Liver (tissue), 3 donors: ENCODE measurements at regions not wholly inside any gene's neighbourhood (a gene's known extent, or its start where the extent isn't known, plus 50 kb on each side); places are given as distances from the start of the nearest gene placed in this dataset.

Experiments
- EGR1 ChIP-seq, 2 donors: IDR thresholded peaks; 2 replicates each; pipeline ENCODE4 v1.6.1; 2016 to 2018; ENCODE audit warnings: antibody characterized with exemption in 2 of 2, low read depth in 2 of 2
- GABPA ChIP-seq, 2 donors: IDR thresholded peaks in 1 of 2; conservative IDR thresholded peaks in 1 of 2; 2 replicates each; pipeline ENCODE4 v1.6.1; 2016; ENCODE audit warnings: antibody characterized with exemption in 2 of 2, mild to moderate bottlenecking in 1 of 2, moderate library complexity in 1 of 2
- HNF4G ChIP-seq: IDR thresholded peaks from 2 replicates; pipeline ENCODE4 v1.6.1; 2016; ENCODE audit warnings: antibody characterized with exemption
- RXRA ChIP-seq, 2 donors: IDR thresholded peaks; 2 replicates each; pipeline ENCODE4 v1.6.1; 2017 to 2018; ENCODE audit warnings: antibody characterized with exemption in 2 of 2, mild to moderate bottlenecking in 1 of 2
- TAF1 ChIP-seq: conservative IDR thresholded peaks from 2 replicates; pipeline ENCODE4 v1.6.1; 2016; ENCODE audit warnings: antibody characterized with exemption, mild to moderate bottlenecking
- YY1 ChIP-seq: IDR thresholded peaks from 2 replicates; pipeline ENCODE4 v1.6.1; 2016; ENCODE audit warnings: antibody characterized with exemption, mild to moderate bottlenecking
- TF ChIP-seq, protein P1 (sequence below): fragments of 150-350 bp; IDR thresholded peaks from 2 replicates; pipeline ENCODE4 v1.5.1; 2017; ENCODE audit warnings: improper control_type of control experiment, low read depth, low read length; ENCODE audit not compliant: missing input control
- TF ChIP-seq, protein P2 (sequence below): IDR thresholded peaks from 2 replicates; pipeline ENCODE4 v1.6.1; 2016; ENCODE audit warnings: antibody characterized with exemption
- TF ChIP-seq, protein P3 (sequence below): IDR thresholded peaks from 2 replicates; pipeline ENCODE4 v1.6.1; 2016; ENCODE audit warnings: antibody characterized with exemption, mild to moderate bottlenecking
- TF ChIP-seq, protein P4 (sequence below): IDR thresholded peaks from 2 replicates; pipeline ENCODE4 v1.6.1; 2016; ENCODE audit warnings: antibody characterized with exemption
- donor health status: healthy.
- donor health status: healthy.

DNA sequence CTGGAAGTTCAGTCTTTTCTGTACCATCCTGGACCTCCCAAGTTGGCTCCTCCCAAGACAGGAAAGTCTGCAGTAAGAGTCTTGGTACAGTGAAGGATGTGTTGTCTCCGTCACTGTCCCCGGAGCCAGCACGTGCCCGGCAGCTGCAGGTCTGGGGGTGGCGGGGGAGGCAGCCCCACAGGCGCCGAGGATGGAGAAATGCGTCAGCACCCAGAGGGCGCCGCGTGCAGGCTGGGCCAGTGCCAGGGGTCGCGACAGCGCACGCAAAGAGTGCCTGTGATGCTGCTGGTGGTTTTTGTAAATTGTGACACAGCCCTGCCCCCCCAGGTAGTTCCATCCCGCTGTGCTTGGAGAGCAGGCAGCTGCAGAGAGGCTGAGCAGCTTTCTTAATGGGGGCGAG is 1200.5 kb downstream of the BRD1 start:
- TF ChIP-seq, protein P1, sequence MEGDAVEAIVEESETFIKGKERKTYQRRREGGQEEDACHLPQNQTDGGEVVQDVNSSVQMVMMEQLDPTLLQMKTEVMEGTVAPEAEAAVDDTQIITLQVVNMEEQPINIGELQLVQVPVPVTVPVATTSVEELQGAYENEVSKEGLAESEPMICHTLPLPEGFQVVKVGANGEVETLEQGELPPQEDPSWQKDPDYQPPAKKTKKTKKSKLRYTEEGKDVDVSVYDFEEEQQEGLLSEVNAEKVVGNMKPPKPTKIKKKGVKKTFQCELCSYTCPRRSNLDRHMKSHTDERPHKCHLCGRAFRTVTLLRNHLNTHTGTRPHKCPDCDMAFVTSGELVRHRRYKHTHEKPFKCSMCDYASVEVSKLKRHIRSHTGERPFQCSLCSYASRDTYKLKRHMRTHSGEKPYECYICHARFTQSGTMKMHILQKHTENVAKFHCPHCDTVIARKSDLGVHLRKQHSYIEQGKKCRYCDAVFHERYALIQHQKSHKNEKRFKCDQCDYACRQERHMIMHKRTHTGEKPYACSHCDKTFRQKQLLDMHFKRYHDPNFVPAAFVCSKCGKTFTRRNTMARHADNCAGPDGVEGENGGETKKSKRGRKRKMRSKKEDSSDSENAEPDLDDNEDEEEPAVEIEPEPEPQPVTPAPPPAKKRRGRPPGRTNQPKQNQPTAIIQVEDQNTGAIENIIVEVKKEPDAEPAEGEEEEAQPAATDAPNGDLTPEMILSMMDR, result no peak
- TF ChIP-seq, protein P2, sequence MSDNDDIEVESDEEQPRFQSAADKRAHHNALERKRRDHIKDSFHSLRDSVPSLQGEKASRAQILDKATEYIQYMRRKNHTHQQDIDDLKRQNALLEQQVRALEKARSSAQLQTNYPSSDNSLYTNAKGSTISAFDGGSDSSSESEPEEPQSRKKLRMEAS, result no peak
- no peak for TF ChIP-seq GABPA (IDR thresholded peaks at IDR 0.05 in 1 of 2, conservative IDR thresholded peaks at IDR 0.05 in 1 of 2)
- TF ChIP-seq, protein P3, sequence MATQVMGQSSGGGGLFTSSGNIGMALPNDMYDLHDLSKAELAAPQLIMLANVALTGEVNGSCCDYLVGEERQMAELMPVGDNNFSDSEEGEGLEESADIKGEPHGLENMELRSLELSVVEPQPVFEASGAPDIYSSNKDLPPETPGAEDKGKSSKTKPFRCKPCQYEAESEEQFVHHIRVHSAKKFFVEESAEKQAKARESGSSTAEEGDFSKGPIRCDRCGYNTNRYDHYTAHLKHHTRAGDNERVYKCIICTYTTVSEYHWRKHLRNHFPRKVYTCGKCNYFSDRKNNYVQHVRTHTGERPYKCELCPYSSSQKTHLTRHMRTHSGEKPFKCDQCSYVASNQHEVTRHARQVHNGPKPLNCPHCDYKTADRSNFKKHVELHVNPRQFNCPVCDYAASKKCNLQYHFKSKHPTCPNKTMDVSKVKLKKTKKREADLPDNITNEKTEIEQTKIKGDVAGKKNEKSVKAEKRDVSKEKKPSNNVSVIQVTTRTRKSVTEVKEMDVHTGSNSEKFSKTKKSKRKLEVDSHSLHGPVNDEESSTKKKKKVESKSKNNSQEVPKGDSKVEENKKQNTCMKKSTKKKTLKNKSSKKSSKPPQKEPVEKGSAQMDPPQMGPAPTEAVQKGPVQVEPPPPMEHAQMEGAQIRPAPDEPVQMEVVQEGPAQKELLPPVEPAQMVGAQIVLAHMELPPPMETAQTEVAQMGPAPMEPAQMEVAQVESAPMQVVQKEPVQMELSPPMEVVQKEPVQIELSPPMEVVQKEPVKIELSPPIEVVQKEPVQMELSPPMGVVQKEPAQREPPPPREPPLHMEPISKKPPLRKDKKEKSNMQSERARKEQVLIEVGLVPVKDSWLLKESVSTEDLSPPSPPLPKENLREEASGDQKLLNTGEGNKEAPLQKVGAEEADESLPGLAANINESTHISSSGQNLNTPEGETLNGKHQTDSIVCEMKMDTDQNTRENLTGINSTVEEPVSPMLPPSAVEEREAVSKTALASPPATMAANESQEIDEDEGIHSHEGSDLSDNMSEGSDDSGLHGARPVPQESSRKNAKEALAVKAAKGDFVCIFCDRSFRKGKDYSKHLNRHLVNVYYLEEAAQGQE, result no peak
- no peak for TF ChIP-seq RXRA (IDR thresholded peaks at IDR 0.05)
- TF ChIP-seq, protein P4, sequence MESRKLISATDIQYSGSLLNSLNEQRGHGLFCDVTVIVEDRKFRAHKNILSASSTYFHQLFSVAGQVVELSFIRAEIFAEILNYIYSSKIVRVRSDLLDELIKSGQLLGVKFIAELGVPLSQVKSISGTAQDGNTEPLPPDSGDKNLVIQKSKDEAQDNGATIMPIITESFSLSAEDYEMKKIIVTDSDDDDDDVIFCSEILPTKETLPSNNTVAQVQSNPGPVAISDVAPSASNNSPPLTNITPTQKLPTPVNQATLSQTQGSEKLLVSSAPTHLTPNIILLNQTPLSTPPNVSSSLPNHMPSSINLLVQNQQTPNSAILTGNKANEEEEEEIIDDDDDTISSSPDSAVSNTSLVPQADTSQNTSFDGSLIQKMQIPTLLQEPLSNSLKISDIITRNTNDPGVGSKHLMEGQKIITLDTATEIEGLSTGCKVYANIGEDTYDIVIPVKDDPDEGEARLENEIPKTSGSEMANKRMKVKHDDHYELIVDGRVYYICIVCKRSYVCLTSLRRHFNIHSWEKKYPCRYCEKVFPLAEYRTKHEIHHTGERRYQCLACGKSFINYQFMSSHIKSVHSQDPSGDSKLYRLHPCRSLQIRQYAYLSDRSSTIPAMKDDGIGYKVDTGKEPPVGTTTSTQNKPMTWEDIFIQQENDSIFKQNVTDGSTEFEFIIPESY, result no peak
- no peak for TF ChIP-seq TAF1
- TF ChIP-seq EGR1 (IDR thresholded peaks at IDR 0.05; ENCODE audit: low read depth in 2 of 2), result no peak
- TF ChIP-seq YY1, result no peak
- no peak for TF ChIP-seq HNF4G
